A549 (cell line): ENCODE measurements at regions not wholly inside any gene's neighbourhood (a gene's known extent, or its start where the extent isn't known, plus 50 kb on each side); places are given as distances from the start of the nearest gene placed in this dataset.

Experiments used
- BHLHE40 ChIP-seq: IDR thresholded peaks from 2 replicates; pipeline ENCODE4 v1.6.1; 2012; ENCODE audit warnings: low read depth, low read length, inconsistent platforms
- CBX2 ChIP-seq: fragments of 200-600 bp; sonication (generic); IDR thresholded peaks from 2 replicates; pipeline ENCODE4 v1.6.1; 2016; ENCODE audit warnings: low read depth, mild to moderate bottlenecking, borderline replicate concordance
- EHMT2 ChIP-seq: fragments of 200-600 bp; sonication (generic); IDR thresholded peaks from 2 replicates; pipeline ENCODE4 v1.6.1; 2016; ENCODE audit warnings: antibody characterized with exemption, low read depth, mild to moderate bottlenecking, moderate library complexity
- EP300 ChIP-seq, 2 experiments: fragments of >200 bp; sonication (Bioruptor Twin); formaldehyde crosslinking; IDR thresholded peaks; 2 replicates in 1 of 2; 3 replicates in 1 of 2; pipeline ENCODE4 v1.6.1; 2016 to 2017
- JUNB ChIP-seq: fragments of >200 bp; sonication (Bioruptor Twin); formaldehyde crosslinking; IDR thresholded peaks from 2 replicates; pipeline ENCODE4 v1.6.1; 2016
- NFE2L2 ChIP-seq: fragments of 150-350 bp; conservative IDR thresholded peaks from 2 replicates; pipeline ENCODE4 v1.6.1; 2014; ENCODE audit warnings: low read length
- POLR2A ChIP-seq: IDR thresholded peaks from 2 replicates; pipeline ENCODE4 v1.6.1; 2012; ENCODE audit warnings: mild to moderate bottlenecking, low read length
- SMC3 ChIP-seq: fragments of >200 bp; sonication (Bioruptor Twin); formaldehyde crosslinking; IDR thresholded peaks from 3 replicates; pipeline ENCODE4 v1.6.1; 2018; ENCODE audit warnings: inconsistent platforms
- TF ChIP-seq, protein P1 (sequence below): fragments of >200 bp; sonication (Bioruptor Twin); formaldehyde crosslinking; IDR thresholded peaks from 3 replicates; pipeline ENCODE4 v1.5.1; 2016
- TF ChIP-seq, protein P2 (sequence below): IDR thresholded peaks from 2 replicates; pipeline ENCODE4 v1.6.1; 2012; ENCODE audit warnings: low read depth, borderline replicate concordance
- TF ChIP-seq, protein P3 (sequence below): fragments of 200-600 bp; sonication (generic); IDR thresholded peaks from 2 replicates; pipeline ENCODE4 v1.6.1; 2016; ENCODE audit warnings: antibody characterized with exemption, mild to moderate bottlenecking, moderate library complexity

DNA sequence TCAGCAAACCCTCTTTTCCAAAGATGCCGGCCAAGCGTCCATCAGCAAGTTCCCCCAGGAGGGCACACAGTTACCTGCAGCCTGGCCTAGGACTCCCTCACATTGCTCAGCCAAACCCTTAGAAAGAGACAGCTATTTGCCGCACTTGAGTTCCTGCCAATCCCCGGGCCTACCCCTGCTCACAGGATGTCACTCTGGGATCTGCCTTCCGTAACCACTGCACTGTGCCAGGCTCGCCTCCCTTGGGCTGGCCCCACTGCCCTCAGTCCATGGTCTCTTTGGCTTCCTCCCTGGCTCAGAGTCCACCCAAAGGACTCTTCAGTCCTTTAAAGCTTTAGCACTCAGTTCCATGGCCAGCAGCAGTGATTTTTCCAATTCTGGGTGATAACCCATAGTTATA, 128.3 kb downstream of the NSG2 start:
- TF ChIP-seq JUNB, result no peak
- no peak for TF ChIP-seq EP300 (IDR thresholded peaks at IDR 0.05)
- TF ChIP-seq, protein P1, sequence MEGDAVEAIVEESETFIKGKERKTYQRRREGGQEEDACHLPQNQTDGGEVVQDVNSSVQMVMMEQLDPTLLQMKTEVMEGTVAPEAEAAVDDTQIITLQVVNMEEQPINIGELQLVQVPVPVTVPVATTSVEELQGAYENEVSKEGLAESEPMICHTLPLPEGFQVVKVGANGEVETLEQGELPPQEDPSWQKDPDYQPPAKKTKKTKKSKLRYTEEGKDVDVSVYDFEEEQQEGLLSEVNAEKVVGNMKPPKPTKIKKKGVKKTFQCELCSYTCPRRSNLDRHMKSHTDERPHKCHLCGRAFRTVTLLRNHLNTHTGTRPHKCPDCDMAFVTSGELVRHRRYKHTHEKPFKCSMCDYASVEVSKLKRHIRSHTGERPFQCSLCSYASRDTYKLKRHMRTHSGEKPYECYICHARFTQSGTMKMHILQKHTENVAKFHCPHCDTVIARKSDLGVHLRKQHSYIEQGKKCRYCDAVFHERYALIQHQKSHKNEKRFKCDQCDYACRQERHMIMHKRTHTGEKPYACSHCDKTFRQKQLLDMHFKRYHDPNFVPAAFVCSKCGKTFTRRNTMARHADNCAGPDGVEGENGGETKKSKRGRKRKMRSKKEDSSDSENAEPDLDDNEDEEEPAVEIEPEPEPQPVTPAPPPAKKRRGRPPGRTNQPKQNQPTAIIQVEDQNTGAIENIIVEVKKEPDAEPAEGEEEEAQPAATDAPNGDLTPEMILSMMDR, result no peak
- TF ChIP-seq BHLHE40, result no peak
- no peak for TF ChIP-seq POLR2A
- TF ChIP-seq EHMT2, result no peak
- TF ChIP-seq, protein P2, sequence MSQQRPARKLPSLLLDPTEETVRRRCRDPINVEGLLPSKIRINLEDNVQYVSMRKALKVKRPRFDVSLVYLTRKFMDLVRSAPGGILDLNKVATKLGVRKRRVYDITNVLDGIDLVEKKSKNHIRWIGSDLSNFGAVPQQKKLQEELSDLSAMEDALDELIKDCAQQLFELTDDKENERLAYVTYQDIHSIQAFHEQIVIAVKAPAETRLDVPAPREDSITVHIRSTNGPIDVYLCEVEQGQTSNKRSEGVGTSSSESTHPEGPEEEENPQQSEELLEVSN, result no peak
- no peak for TF ChIP-seq SMC3
- TF ChIP-seq CBX2, result no peak
- no peak for TF ChIP-seq NFE2L2
- TF ChIP-seq, protein P3, sequence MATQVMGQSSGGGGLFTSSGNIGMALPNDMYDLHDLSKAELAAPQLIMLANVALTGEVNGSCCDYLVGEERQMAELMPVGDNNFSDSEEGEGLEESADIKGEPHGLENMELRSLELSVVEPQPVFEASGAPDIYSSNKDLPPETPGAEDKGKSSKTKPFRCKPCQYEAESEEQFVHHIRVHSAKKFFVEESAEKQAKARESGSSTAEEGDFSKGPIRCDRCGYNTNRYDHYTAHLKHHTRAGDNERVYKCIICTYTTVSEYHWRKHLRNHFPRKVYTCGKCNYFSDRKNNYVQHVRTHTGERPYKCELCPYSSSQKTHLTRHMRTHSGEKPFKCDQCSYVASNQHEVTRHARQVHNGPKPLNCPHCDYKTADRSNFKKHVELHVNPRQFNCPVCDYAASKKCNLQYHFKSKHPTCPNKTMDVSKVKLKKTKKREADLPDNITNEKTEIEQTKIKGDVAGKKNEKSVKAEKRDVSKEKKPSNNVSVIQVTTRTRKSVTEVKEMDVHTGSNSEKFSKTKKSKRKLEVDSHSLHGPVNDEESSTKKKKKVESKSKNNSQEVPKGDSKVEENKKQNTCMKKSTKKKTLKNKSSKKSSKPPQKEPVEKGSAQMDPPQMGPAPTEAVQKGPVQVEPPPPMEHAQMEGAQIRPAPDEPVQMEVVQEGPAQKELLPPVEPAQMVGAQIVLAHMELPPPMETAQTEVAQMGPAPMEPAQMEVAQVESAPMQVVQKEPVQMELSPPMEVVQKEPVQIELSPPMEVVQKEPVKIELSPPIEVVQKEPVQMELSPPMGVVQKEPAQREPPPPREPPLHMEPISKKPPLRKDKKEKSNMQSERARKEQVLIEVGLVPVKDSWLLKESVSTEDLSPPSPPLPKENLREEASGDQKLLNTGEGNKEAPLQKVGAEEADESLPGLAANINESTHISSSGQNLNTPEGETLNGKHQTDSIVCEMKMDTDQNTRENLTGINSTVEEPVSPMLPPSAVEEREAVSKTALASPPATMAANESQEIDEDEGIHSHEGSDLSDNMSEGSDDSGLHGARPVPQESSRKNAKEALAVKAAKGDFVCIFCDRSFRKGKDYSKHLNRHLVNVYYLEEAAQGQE, result no peak
